ENCODE measurements at regions not wholly inside any gene's neighbourhood (a gene's known extent, or its start where the extent isn't known, plus 50 kb on each side); places are given as distances from the start of the nearest gene placed in this dataset.

GRCh38 chr7:36047091-36047658, 105.9 kb upstream of the EEPD1 start:
- no peak for TF ChIP-seq POLR2A (IDR thresholded peaks at IDR 0.05)
- TF ChIP-seq, protein P1, sequence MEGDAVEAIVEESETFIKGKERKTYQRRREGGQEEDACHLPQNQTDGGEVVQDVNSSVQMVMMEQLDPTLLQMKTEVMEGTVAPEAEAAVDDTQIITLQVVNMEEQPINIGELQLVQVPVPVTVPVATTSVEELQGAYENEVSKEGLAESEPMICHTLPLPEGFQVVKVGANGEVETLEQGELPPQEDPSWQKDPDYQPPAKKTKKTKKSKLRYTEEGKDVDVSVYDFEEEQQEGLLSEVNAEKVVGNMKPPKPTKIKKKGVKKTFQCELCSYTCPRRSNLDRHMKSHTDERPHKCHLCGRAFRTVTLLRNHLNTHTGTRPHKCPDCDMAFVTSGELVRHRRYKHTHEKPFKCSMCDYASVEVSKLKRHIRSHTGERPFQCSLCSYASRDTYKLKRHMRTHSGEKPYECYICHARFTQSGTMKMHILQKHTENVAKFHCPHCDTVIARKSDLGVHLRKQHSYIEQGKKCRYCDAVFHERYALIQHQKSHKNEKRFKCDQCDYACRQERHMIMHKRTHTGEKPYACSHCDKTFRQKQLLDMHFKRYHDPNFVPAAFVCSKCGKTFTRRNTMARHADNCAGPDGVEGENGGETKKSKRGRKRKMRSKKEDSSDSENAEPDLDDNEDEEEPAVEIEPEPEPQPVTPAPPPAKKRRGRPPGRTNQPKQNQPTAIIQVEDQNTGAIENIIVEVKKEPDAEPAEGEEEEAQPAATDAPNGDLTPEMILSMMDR (IDR thresholded peaks at IDR 0.05), result no peak

Measured in breast epithelium (tissue), 3 donors.